Type B pancreatic cell (in vitro differentiated cells): ENCODE measurements at regions not wholly inside any gene's neighbourhood (a gene's known extent, or its start where the extent isn't known, plus 50 kb on each side); places are given as distances from the start of the nearest gene placed in this dataset.
A peak's percentile ranks its signal among the peaks of the same experiment; 100 is the strongest.

Experiments
- DNase-seq: peaks from one replicate; pipeline ENCODE4 v3.0.0; 2021; ENCODE audit warnings: mixed read lengths; ENCODE audit not compliant: unreplicated experiment; ENCODE audit errors: extremely low spot score
- H3K27ac Mint-ChIP-seq: 2 replicates; pipeline ENCODE4 v1.8.0; 2021; ENCODE audit warnings: mild to moderate bottlenecking, mixed read lengths
- H3K27me3 Mint-ChIP-seq: 2 replicates; pipeline ENCODE4 v1.8.0; 2021; ENCODE audit warnings: mixed read lengths
- H3K36me3 Mint-ChIP-seq: 2 replicates; pipeline ENCODE4 v1.8.0; 2021; ENCODE audit warnings: mixed read lengths
- H3K4me1 Mint-ChIP-seq: one replicate; pipeline ENCODE4 v1.8.0; 2021; ENCODE audit warnings: mixed read lengths; ENCODE audit not compliant: unreplicated experiment
- H3K4me3 Mint-ChIP-seq: 2 replicates; pipeline ENCODE4 v1.8.0; 2021; ENCODE audit warnings: mild to moderate bottlenecking, mixed read lengths
- H3K9me3 Mint-ChIP-seq: 2 replicates; pipeline ENCODE4 v1.8.0; 2021; ENCODE audit warnings: mixed read lengths
- TF ChIP-seq, protein P1 (sequence below): fragments of 200-600 bp; sonication (generic); conservative IDR thresholded peaks from 2 replicates; pipeline ENCODE4 v1.5.0; 2021; ENCODE audit warnings: antibody characterized with exemption, mild to moderate bottlenecking

- TF ChIP-seq, protein P1, sequence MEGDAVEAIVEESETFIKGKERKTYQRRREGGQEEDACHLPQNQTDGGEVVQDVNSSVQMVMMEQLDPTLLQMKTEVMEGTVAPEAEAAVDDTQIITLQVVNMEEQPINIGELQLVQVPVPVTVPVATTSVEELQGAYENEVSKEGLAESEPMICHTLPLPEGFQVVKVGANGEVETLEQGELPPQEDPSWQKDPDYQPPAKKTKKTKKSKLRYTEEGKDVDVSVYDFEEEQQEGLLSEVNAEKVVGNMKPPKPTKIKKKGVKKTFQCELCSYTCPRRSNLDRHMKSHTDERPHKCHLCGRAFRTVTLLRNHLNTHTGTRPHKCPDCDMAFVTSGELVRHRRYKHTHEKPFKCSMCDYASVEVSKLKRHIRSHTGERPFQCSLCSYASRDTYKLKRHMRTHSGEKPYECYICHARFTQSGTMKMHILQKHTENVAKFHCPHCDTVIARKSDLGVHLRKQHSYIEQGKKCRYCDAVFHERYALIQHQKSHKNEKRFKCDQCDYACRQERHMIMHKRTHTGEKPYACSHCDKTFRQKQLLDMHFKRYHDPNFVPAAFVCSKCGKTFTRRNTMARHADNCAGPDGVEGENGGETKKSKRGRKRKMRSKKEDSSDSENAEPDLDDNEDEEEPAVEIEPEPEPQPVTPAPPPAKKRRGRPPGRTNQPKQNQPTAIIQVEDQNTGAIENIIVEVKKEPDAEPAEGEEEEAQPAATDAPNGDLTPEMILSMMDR, result no peak
- Mint-ChIP-seq H3K27me3 (peaks cover 49% of the 10 kb centered on the region), H3K4me3 (no peak overlapping the region)
Measured at GRCh38 chr22:27568265-27568664, 233.3 kb downstream of the MN1 start.

DNA sequence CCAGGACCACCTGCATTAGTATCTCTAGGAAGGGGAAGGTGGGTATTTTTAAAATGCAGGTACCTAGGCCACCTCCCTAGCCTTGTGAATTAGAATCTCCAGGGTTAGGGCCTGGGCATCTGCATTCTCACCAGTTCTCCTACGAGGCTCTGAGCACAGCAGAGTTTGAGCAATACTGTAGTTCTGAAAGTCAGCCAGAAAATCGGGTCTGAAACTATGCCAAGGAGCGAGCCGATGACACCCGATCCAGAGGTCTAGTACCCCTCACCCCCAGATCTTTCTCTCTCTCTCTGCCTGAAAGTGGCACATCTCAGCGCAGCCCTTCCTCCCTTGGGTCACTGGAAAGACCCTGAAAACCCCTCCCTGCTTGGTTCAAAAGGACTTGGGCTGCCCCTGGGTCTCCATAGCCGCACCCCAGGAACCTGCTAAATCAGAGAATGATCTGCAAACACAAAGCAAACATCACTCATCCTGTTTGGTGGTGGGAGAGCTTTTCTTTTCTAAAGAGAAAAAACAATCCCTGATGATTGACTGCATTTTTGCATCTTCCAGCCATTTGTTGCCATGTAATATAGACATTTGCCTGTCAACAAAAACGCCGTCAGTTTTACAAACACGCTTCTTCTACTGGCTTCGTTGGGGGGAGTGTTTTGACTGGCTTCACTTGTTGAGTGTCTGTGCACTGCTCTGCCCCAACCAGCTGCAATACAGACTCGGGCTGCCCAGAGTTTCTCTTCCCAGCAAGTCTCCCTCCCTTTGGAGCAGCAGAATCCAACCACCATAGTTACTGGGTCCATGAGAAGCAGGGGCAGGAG lies 229.9 kb downstream of the MN1 start:
- TF ChIP-seq, protein P1, result no peak
- DNase-seq, result no peak
- Mint-ChIP-seq H3K27me3 (peaks cover 44% of the 10 kb centered on the region), H3K27ac (no peak overlapping the region), H3K36me3 (no peaks in the 10 kb centered on the region), H3K9me3 (peaks cover 5% of the 10 kb centered on the region), H3K4me3 (no peak overlapping the region), H3K4me1 (peaks cover 49% of the 10 kb centered on the region)

More at GRCh38 chr22:27568265-27568664, 233.3 kb downstream of the MN1 start:
- Mint-ChIP-seq H3K36me3 (no peaks in the 10 kb centered on the region), H3K9me3 (peaks cover 5% of the 10 kb centered on the region), H3K27ac (peak overlapping the region; percentile 27), H3K4me1 (peaks cover 29% of the 10 kb centered on the region)
- DNase-seq, result no peak

DNA sequence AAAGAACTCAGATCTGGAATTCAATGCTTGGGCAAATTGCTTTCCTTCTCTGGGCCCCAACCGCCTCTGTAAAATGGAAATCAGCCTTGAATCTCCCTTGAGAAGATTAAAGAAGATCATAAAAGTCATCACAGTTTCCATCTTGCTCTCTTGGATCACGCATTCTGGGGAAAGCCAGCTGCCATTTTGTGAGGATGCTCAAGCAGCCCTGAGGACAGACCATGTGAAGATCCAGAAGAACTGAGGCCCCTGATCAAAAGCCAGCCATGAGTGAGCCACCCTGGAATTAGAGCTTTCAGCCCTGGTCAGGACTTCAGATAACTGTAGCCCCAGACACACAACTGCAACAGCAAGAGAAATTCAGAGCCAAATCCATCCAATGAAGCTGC lies 229.3 kb downstream of the MN1 start:
- no peak overlapping the region for H3K4me3 Mint-ChIP-seq
- peaks cover 5% of the 10 kb centered on the region for H3K9me3 Mint-ChIP-seq
- TF ChIP-seq, protein P1, result no peak
- no peak overlapping the region for H3K27ac Mint-ChIP-seq
- H3K27me3 Mint-ChIP-seq, result peaks cover 41% of the 10 kb centered on the region
- no peaks in the 10 kb centered on the region for H3K36me3 Mint-ChIP-seq
- no peak for DNase-seq
- peaks cover 51% of the 10 kb centered on the region for H3K4me1 Mint-ChIP-seq

GRCh38 chr22:27573280-27574001 lies 228.1 kb downstream of the MN1 start:
- Mint-ChIP-seq H3K4me1 (peaks cover 54% of the 10 kb centered on the region), H3K4me3 (peak overlapping the region; percentile 77), H3K27me3 (peaks cover 34% of the 10 kb centered on the region), H3K27ac (peak overlapping the region; percentile 46), H3K9me3 (peaks cover 5% of the 10 kb centered on the region), H3K36me3 (no peaks in the 10 kb centered on the region)
- TF ChIP-seq, protein P1, result peak; percentile 39
- no peak for DNase-seq

DNA sequence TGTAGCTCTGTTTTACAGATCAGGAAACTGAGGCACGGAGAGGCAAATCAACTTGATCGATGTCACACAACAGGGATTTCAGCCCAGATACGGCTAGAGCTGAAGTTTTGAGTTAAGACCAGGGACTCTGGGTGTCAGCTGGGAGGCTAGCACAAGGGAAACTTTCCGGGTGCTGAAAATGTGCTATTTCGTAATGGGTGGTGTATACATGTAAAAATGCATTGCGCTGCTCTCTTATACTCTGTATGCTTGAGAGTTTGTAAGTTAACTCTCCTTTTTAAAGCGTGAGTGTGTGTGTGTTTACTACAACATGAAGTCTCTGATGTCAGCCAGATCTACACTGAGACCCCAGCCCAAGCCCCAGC lies 227.6 kb downstream of the MN1 start:
- H3K27ac Mint-ChIP-seq, result no peak overlapping the region
- peaks cover 54% of the 10 kb centered on the region for H3K4me1 Mint-ChIP-seq

More for the DNA sequence above, 227.6 kb downstream of the MN1 start:
- H3K9me3 Mint-ChIP-seq, result peaks cover 5% of the 10 kb centered on the region
- DNase-seq, result no peak
- H3K36me3 Mint-ChIP-seq, result no peaks in the 10 kb centered on the region
- no peak overlapping the region for H3K4me3 Mint-ChIP-seq
- TF ChIP-seq, protein P1, result no peak
- peaks cover 29% of the 10 kb centered on the region for H3K27me3 Mint-ChIP-seq
